ENCODE measurements at regions not wholly inside any gene's neighbourhood (a gene's known extent, or its start where the extent isn't known, plus 50 kb on each side); places are given as distances from the start of the nearest gene placed in this dataset.

- TF ChIP-seq E2F5 (CRISPR knock-in tag; conservative IDR thresholded peaks at IDR 0.05) (no peak), MNT (IDR thresholded peaks at IDR 0.05) (no peak), CBX5 (CRISPR knock-in tag; IDR thresholded peaks at IDR 0.05; ENCODE audit: borderline replicate concordance) (no peak), KLF9 (CRISPR knock-in tag; IDR thresholded peaks at IDR 0.05; ENCODE audit: low read depth) (no peak), RFXAP (CRISPR knock-in tag; IDR thresholded peaks at IDR 0.05; ENCODE audit: borderline replicate concordance) (0 out of 2 replicates have a peak, but pooled peaks have one; percentile 34), FIP1L1 (IDR thresholded peaks at IDR 0.05; ENCODE audit: borderline replicate concordance, insufficient read depth, low read depth, low read length) (no peak), ZNF569 (CRISPR knock-in tag; IDR thresholded peaks at IDR 0.05; ENCODE audit: borderline replicate concordance) (no peak), DMAP1 (CRISPR knock-in tag; IDR thresholded peaks at IDR 0.05) (peak; percentile 58; the same call in 1 of the 2 replicates), FOXM1 (CRISPR knock-in tag; IDR thresholded peaks at IDR 0.05) (no peak), SP1 (IDR thresholded peaks at IDR 0.05) (no peak), SP1 (CRISPR knock-in tag; IDR thresholded peaks at IDR 0.05) (no peak), JUN (CRISPR knock-in tag; IDR thresholded peaks at IDR 0.05) (no peak; the same call in 1 of the 2 replicates), JUNB (CRISPR knock-in tag; IDR thresholded peaks at IDR 0.05; ENCODE audit: borderline replicate concordance) (no peak), MATR3 (CRISPR knock-in tag; IDR thresholded peaks at IDR 0.05) (no peak), NRL (CRISPR knock-in tag; IDR thresholded peaks at IDR 0.05; ENCODE audit: borderline replicate concordance) (no peak; the same call in 1 of the 2 replicates), ZSCAN12 (CRISPR knock-in tag; IDR thresholded peaks at IDR 0.05) (no peak), KAT2B (IDR thresholded peaks at IDR 0.05; ENCODE audit: borderline replicate concordance, low read depth, low read length) (no peak), IRF1 (CRISPR knock-in tag; IDR thresholded peaks at IDR 0.05; ENCODE audit: low read depth) (no peak), POLR2AphosphoS2 (IDR thresholded peaks at IDR 0.05; ENCODE audit: low read depth, low read length) (no peak), PHF20 (CRISPR knock-in tag; IDR thresholded peaks at IDR 0.05) (no peak), FOXA3 (CRISPR knock-in tag; IDR thresholded peaks at IDR 0.05) (peak; percentile 74), HIVEP1 (CRISPR knock-in tag; IDR thresholded peaks at IDR 0.05) (no peak), TBX2 (CRISPR knock-in tag; IDR thresholded peaks at IDR 0.05; ENCODE audit: borderline replicate concordance) (peak; percentile 79; the same call in 1 of the 2 replicates)
- TF ChIP-seq, protein P1, sequence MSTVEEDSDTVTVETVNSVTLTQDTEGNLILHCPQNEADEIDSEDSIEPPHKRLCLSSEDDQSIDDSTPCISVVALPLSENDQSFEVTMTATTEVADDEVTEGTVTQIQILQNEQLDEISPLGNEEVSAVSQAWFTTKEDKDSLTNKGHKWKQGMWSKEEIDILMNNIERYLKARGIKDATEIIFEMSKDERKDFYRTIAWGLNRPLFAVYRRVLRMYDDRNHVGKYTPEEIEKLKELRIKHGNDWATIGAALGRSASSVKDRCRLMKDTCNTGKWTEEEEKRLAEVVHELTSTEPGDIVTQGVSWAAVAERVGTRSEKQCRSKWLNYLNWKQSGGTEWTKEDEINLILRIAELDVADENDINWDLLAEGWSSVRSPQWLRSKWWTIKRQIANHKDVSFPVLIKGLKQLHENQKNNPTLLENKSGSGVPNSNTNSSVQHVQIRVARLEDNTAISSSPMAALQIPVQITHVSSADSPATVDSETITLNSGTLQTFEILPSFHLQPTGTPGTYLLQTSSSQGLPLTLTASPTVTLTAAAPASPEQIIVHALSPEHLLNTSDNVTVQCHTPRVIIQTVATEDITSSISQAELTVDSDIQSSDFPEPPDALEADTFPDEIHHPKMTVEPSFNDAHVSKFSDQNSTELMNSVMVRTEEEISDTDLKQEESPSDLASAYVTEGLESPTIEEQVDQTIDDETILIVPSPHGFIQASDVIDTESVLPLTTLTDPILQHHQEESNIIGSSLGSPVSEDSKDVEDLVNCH (CRISPR knock-in tag; IDR thresholded peaks at IDR 0.05) = no peak
These were observed 51.4 kb upstream of the RIOK3 start (continued) for GRCh38 chr18:23401400-23402347.
